Pancreas (tissue), 10 donors: ENCODE measurements at regions not wholly inside any gene's neighbourhood (a gene's known extent, or its start where the extent isn't known, plus 50 kb on each side); places are given as distances from the start of the nearest gene placed in this dataset.

Experiments
- ATAC-seq, 4 donors: fragments of 200-7000 bp; cut with Tn5 transposase; one replicate each; pipeline versions ENCODE4 v1.8.0 to v1.9.1; 2020; ENCODE audit warnings: mild to moderate bottlenecking in 4 of 4, moderate library complexity in 4 of 4
- DNase-seq, 6 donors: peaks; one replicate each; pipeline ENCODE4 v3.0.0-alpha.2; 2020
- FAIRE-seq: peaks from 2 replicates; lab custom pipeline; 2012; peaks lifted over from hg19 to GRCh38; lab: Jason Lieb, UNC
- H3K27ac ChIP-seq, 4 donors: fragments of 200-600 bp; sonication (generic); 1 replicate in 3 of 4; 2 replicates in 1 of 4; pipeline versions ENCODE4 v1.5.0 to v1.8.0; 2020
- H3K27me3 ChIP-seq, 4 donors: fragments of 200-600 bp; one replicate each; pipeline ENCODE4 v1.8.0; 2021
- H3K36me3 ChIP-seq, 3 donors: fragments of 200-600 bp; sonication (generic) in 1 of 3; one replicate each; pipeline versions ENCODE4 v1.5.0 to v1.8.0; 2020 to 2021
- H3K4me1 ChIP-seq, 3 donors: fragments of 200-600 bp; one replicate each; pipeline ENCODE4 v1.8.0; 2021
- H3K4me3 ChIP-seq, 4 donors: fragments of 200-600 bp; sonication (generic) in 2 of 4; one replicate each; pipeline versions ENCODE4 v1.5.0 to v1.8.0; 2020 to 2021
- H3K9me3 ChIP-seq, 4 donors: fragments of 200-600 bp; one replicate each; pipeline ENCODE4 v1.8.0; 2021
- CTCF ChIP-seq, 4 donors: fragments of 200-600 bp; sonication (generic) in 3 of 4; IDR thresholded peaks; one replicate each; pipeline versions ENCODE4 v1.5.0 to v1.8.0; 2021; ENCODE audit warnings: antibody characterized with exemption in 4 of 4
- WGBS, 2 donors: extraction: QIAGEN DNeasy Blood & Tissue Kit; methylation state at CpG; one replicate each; pipeline ENCODE4 v1.1.7; 2013; 5-methylcytosine and 5-hydroxymethylcytosine counted together
- intact Hi-C, 3 donors: fragments of 100-400 bp; cut with DNase I; formaldehyde crosslinking; loops; one replicate each; pipeline versions ENCODE4 v1.11.1 to v1.14.2; 2022
- donor health status: healthy with polysubstance abuse.
- donor health status: DM: no; HTN: no; CAD: no; lungs with moderate emphysema.
- donor health status: DM: no; HTN: no; CAD: no.
- donor health status: control.
- donor health status: control.
- donor health status: Bipolar disorder and iron deficiency.
- donor health status: DM: yes; HTN: yes; CAD: no.
- donor health status: DM: no; HTN: no; CAD: no.
- donor health status: DM: no; HTN: no; CAD: no.
- donor health status: DM: yes; HTN: yes; CAD: no.

GRCh38 chr10:132470410-132471124, 67.0 kb upstream of the INPP5A start:
- peaks cover 0 to 5% (median 4%) of the 10 kb centered on the region in 3 donors for H3K4me1 ChIP-seq
- no peak overlapping the region for H3K27ac ChIP-seq
- no peaks in the 10 kb centered on the region for H3K27me3 ChIP-seq
- DNase-seq (peak in 1 of 6 donors; percentile 27), FAIRE-seq (no peak), ATAC-seq (no peak)
- H3K36me3 ChIP-seq, result no peaks in the 10 kb centered on the region
- no peak for TF ChIP-seq CTCF (IDR thresholded peaks at IDR 0.05)
- H3K4me3 ChIP-seq, result no peak overlapping the region
- 86 to 89% methylated on average over 27 of the region's 27 CpGs for WGBS, 2 donors
- H3K9me3 ChIP-seq, result no peaks in the 10 kb centered on the region
- intact Hi-C loops, result no loop called here

GRCh38 chr10:132471125-132471451, 66.5 kb upstream of the INPP5A start:
- no peak for FAIRE-seq
- Histone ChIP-seq H3K27ac (no peak overlapping the region), H3K27me3 (no peaks in the 10 kb centered on the region), H3K36me3 (no peaks in the 10 kb centered on the region), H3K9me3 (no peaks in the 10 kb centered on the region), H3K4me3 (no peak overlapping the region), H3K4me1 (peaks cover 0 to 5% (median 4%) of the 10 kb centered on the region in 3 donors)
- intact Hi-C loops, result no loop called here
- peak in 1 of 6 donors; percentile 11 for DNase-seq
- no peak for TF ChIP-seq CTCF (IDR thresholded peaks at IDR 0.05)
- WGBS, 2 donors, result 82 to 87% methylated on average over 4 of the region's 4 CpGs
- no peak for ATAC-seq

GRCh38 chr10:132471484-132471883, 66.1 kb upstream of the INPP5A start:
- DNase-seq, result peak in 1 of 6 donors; percentile 37
- Histone ChIP-seq H3K36me3 (no peaks in the 10 kb centered on the region), H3K27ac (no peak overlapping the region), H3K9me3 (no peaks in the 10 kb centered on the region), H3K4me3 (no peak overlapping the region), H3K27me3 (no peaks in the 10 kb centered on the region), H3K4me1 (peaks cover 0 to 5% (median 4%) of the 10 kb centered on the region in 3 donors)
- TF ChIP-seq CTCF (IDR thresholded peaks at IDR 0.05), result no peak
- FAIRE-seq, result no peak
- intact Hi-C loops, result no loop called here
- ATAC-seq, result no peak
- WGBS, 2 donors, result 96 to 97% methylated on average over 9 of the region's 9 CpGs

- H3K4me1 ChIP-seq, result no peaks in the 10 kb centered on the region
- FAIRE-seq (no peak), ATAC-seq (no peak), DNase-seq (no peak)
- intact Hi-C loops, result no loop called here
- WGBS, 2 donors, result 63 to 70% methylated on average over 1 of the region's 1 CpG
- no peak for TF ChIP-seq CTCF (IDR thresholded peaks at IDR 0.05)
- no peaks in the 10 kb centered on the region for H3K27me3 ChIP-seq
- H3K4me3 ChIP-seq, result no peak overlapping the region
- H3K36me3 ChIP-seq, result no peaks in the 10 kb centered on the region
- no peak overlapping the region for H3K27ac ChIP-seq
- H3K9me3 ChIP-seq, result no peaks in the 10 kb centered on the region
Observed at GRCh38 chr10:132475086-132475485, 62.5 kb upstream of the INPP5A start.
